ENCODE measurements at regions not wholly inside any gene's neighbourhood (a gene's known extent, or its start where the extent isn't known, plus 50 kb on each side); places are given as distances from the start of the nearest gene placed in this dataset.

DNA sequence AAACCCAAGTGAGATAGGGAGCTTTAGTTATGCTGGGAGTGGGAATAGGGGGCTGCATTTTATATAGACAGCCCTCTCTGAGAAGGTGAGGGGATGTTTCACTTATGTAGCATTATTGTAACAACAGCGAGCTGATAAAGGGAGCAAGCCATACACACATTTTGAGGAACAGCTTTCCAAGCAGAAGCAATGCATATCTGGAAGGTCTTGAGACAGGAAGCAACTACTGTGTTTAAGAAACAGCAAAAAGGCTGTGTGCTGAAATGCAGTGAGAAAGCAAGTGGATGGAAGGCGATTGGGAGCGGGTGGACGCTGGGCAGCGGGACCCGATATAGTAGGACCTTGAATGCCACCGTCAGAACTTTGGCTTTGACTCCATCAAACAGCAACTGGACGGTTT is 155.9 kb upstream of the TBL1XR1 start:
- TF ChIP-seq EZH2 (optimal IDR thresholded peaks at IDR 0.05; ENCODE audit: low read depth, low read length) = no peak
- TF ChIP-seq, protein P1, sequence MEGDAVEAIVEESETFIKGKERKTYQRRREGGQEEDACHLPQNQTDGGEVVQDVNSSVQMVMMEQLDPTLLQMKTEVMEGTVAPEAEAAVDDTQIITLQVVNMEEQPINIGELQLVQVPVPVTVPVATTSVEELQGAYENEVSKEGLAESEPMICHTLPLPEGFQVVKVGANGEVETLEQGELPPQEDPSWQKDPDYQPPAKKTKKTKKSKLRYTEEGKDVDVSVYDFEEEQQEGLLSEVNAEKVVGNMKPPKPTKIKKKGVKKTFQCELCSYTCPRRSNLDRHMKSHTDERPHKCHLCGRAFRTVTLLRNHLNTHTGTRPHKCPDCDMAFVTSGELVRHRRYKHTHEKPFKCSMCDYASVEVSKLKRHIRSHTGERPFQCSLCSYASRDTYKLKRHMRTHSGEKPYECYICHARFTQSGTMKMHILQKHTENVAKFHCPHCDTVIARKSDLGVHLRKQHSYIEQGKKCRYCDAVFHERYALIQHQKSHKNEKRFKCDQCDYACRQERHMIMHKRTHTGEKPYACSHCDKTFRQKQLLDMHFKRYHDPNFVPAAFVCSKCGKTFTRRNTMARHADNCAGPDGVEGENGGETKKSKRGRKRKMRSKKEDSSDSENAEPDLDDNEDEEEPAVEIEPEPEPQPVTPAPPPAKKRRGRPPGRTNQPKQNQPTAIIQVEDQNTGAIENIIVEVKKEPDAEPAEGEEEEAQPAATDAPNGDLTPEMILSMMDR (IDR thresholded peaks at IDR 0.05; ENCODE audit: low read length) = no peak
- TF ChIP-seq EZH2phosphoT487 (IDR thresholded peaks at IDR 0.05; ENCODE audit: low read length) = no peak

Measured in MM.1S (cell line).